HEK293 (cell line): ENCODE measurements at regions not wholly inside any gene's neighbourhood (a gene's known extent, or its start where the extent isn't known, plus 50 kb on each side); places are given as distances from the start of the nearest gene placed in this dataset.
A peak's percentile ranks its signal among the peaks of the same experiment; 100 is the strongest.

ENCODE experiments used
- CTCF ChIA-PET: fragments of 350-600 bp; formaldehyde crosslinking; extraction: SDS; loops from one replicate; lab custom pipeline; 2021; ENCODE audit warnings: antibody characterized with exemption; lab: Yijun Ruan, JAX
- POLR2A ChIA-PET: fragments of 300-600 bp; formaldehyde crosslinking; extraction: SDS; loops from one replicate; lab custom pipeline; 2020; ENCODE audit warnings: antibody characterized with exemption, inconsistent platforms; lab: Yijun Ruan, JAX
- H3K27ac ChIP-seq: fragments of 200-500 bp; sonication (Bioruptor generic); 2 replicates; pipeline ENCODE4 v1.5.1; 2014; ENCODE audit warnings: low read depth, low read length, control low read depth, inconsistent platforms; ENCODE audit errors: extremely low read depth
- H3K36me3 ChIP-seq, 2 experiments: fragments of 200-500 bp in 1 of 2; sonication (Bioruptor generic) in 1 of 2; 1 replicate in 1 of 2; 2 replicates in 1 of 2; pipeline ENCODE4 v1.5.1; 2014 to 2017; ENCODE audit warnings: inconsistent platforms in 2 of 2, low read length in 2 of 2; ENCODE audit not compliant: control insufficient read depth in 2 of 2, insufficient read depth in 1 of 2
- H3K4me1 ChIP-seq: fragments of 200-500 bp; sonication (Bioruptor generic); 2 replicates; pipeline ENCODE4 v1.5.1; 2014; ENCODE audit warnings: mild to moderate bottlenecking, low read length, inconsistent platforms; ENCODE audit not compliant: control insufficient read depth, insufficient read depth
- H3K4me3 ChIP-seq: 2 replicates; pipeline ENCODE4 v1.5.1; 2011; ENCODE audit warnings: low read depth, mild to moderate bottlenecking, control low read depth, low read length, moderate library complexity
- H3K9me3 ChIP-seq: fragments of 200-500 bp; sonication (Bioruptor generic); 2 replicates; pipeline ENCODE4 v1.5.1; 2014; ENCODE audit warnings: low read depth, low read length, inconsistent platforms; ENCODE audit not compliant: control insufficient read depth, insufficient read depth
- BCL11A ChIP-seq: fragments of 450-650 bp; formaldehyde crosslinking; IDR thresholded peaks from 2 replicates; pipeline ENCODE4 v1.5.1; 2016; ENCODE audit warnings: low read depth, missing biosample characterization, missing genetic modification characterization
- FEZF1 ChIP-seq: fragments of 450-650 bp; formaldehyde crosslinking; IDR thresholded peaks from 2 replicates; pipeline ENCODE4 v1.5.1; 2016; ENCODE audit warnings: missing biosample characterization, missing genetic modification characterization
- GFI1B ChIP-seq: fragments of 450-650 bp; formaldehyde crosslinking; IDR thresholded peaks from 2 replicates; pipeline ENCODE4 v1.5.1; 2016; ENCODE audit warnings: missing biosample characterization, missing genetic modification characterization
- KLF8 ChIP-seq: fragments of 450-650 bp; formaldehyde crosslinking; IDR thresholded peaks from 2 replicates; pipeline ENCODE4 v1.5.1; 2016; ENCODE audit warnings: missing biosample characterization, missing genetic modification characterization
- OSR2 ChIP-seq: fragments of 450-650 bp; formaldehyde crosslinking; IDR thresholded peaks from 2 replicates; pipeline ENCODE4 v1.5.1; 2016; ENCODE audit warnings: missing biosample characterization, missing genetic modification characterization
- OVOL3 ChIP-seq: fragments of 450-650 bp; formaldehyde crosslinking; IDR thresholded peaks from 2 replicates; pipeline ENCODE4 v1.5.1; 2016; ENCODE audit warnings: missing biosample characterization, missing genetic modification characterization
- PRDM1 ChIP-seq: fragments of 450-650 bp; formaldehyde crosslinking; IDR thresholded peaks from 2 replicates; pipeline ENCODE4; 2016; ENCODE audit warnings: missing biosample characterization, missing genetic modification characterization
- SP2 ChIP-seq: fragments of 450-650 bp; formaldehyde crosslinking; IDR thresholded peaks from 2 replicates; pipeline ENCODE4 v1.5.1; 2016; ENCODE audit warnings: missing biosample characterization, missing genetic modification characterization
- TSHZ1 ChIP-seq: fragments of 450-650 bp; formaldehyde crosslinking; IDR thresholded peaks from 2 replicates; pipeline ENCODE4 v1.5.1; 2016; ENCODE audit warnings: missing biosample characterization, missing genetic modification characterization, borderline replicate concordance
- ZBTB17 ChIP-seq: fragments of 450-650 bp; formaldehyde crosslinking; IDR thresholded peaks from 2 replicates; pipeline ENCODE4 v1.5.1; 2016; ENCODE audit warnings: missing biosample characterization, missing genetic modification characterization
- ZEB2 ChIP-seq: fragments of 450-650 bp; formaldehyde crosslinking; IDR thresholded peaks from 2 replicates; pipeline ENCODE4 v1.5.1; 2016; ENCODE audit warnings: missing biosample characterization, missing genetic modification characterization
- ZFP3 ChIP-seq: fragments of 450-650 bp; formaldehyde crosslinking; IDR thresholded peaks from 2 replicates; pipeline ENCODE4 v1.5.1; 2016; ENCODE audit warnings: low read depth, missing biosample characterization, missing genetic modification characterization
- ZNF10 ChIP-seq: fragments of 450-650 bp; formaldehyde crosslinking; IDR thresholded peaks from 2 replicates; pipeline ENCODE4 v1.5.1; 2017; ENCODE audit warnings: missing biosample characterization, missing genetic modification characterization
- ZNF132 ChIP-seq: fragments of 450-650 bp; formaldehyde crosslinking; IDR thresholded peaks from 2 replicates; pipeline ENCODE4 v1.5.1; 2017; ENCODE audit warnings: missing biosample characterization, missing genetic modification characterization, borderline replicate concordance
- ZNF175 ChIP-seq: fragments of 450-650 bp; formaldehyde crosslinking; IDR thresholded peaks from 2 replicates; pipeline ENCODE4 v1.5.1; 2016; ENCODE audit warnings: missing biosample characterization, missing genetic modification characterization
- ZNF366 ChIP-seq: fragments of 450-650 bp; formaldehyde crosslinking; conservative IDR thresholded peaks from 2 replicates; pipeline ENCODE4 v1.5.1; 2016; ENCODE audit warnings: missing biosample characterization, missing genetic modification characterization
- ZNF488 ChIP-seq: fragments of 450-650 bp; formaldehyde crosslinking; IDR thresholded peaks from 2 replicates; pipeline ENCODE4 v1.5.1; 2016; ENCODE audit warnings: missing biosample characterization, missing genetic modification characterization
- ZNF510 ChIP-seq: fragments of 450-650 bp; formaldehyde crosslinking; IDR thresholded peaks from 2 replicates; pipeline ENCODE4 v1.5.1; 2018; ENCODE audit warnings: mild to moderate bottlenecking, missing genetic modification characterization, missing biosample characterization; ENCODE audit not compliant: insufficient replicate concordance
- ZNF513 ChIP-seq: fragments of 450-650 bp; IDR thresholded peaks from 2 replicates; pipeline ENCODE4 v1.5.1; 2018; ENCODE audit warnings: missing biosample characterization, missing genetic modification characterization
- ZNF596 ChIP-seq: fragments of 450-650 bp; IDR thresholded peaks from 2 replicates; pipeline ENCODE4 v1.5.0; 2018; ENCODE audit warnings: missing biosample characterization, mild to moderate bottlenecking, missing genetic modification characterization, moderate library complexity
- ZNF600 ChIP-seq: fragments of 450-650 bp; formaldehyde crosslinking; IDR thresholded peaks from 2 replicates; pipeline ENCODE4 v1.5.1; 2016; ENCODE audit warnings: missing biosample characterization, missing genetic modification characterization
- ZNF629 ChIP-seq: fragments of 450-650 bp; formaldehyde crosslinking; IDR thresholded peaks from 2 replicates; pipeline ENCODE4 v1.5.1; 2017; ENCODE audit warnings: missing biosample characterization, missing genetic modification characterization
- ZNF639 ChIP-seq: fragments of 450-650 bp; formaldehyde crosslinking; IDR thresholded peaks from 2 replicates; pipeline ENCODE4 v1.5.1; 2016; ENCODE audit warnings: missing biosample characterization, missing genetic modification characterization
- ZNF747 ChIP-seq: fragments of 450-650 bp; formaldehyde crosslinking; IDR thresholded peaks from 2 replicates; pipeline ENCODE4 v1.5.1; 2016; ENCODE audit warnings: missing biosample characterization, missing genetic modification characterization
- ZNF791 ChIP-seq: fragments of 450-650 bp; formaldehyde crosslinking; IDR thresholded peaks from 2 replicates; pipeline ENCODE4 v1.5.1; 2016; ENCODE audit warnings: missing biosample characterization, missing genetic modification characterization
- ZNF792 ChIP-seq: fragments of 450-650 bp; formaldehyde crosslinking; IDR thresholded peaks from 2 replicates; pipeline ENCODE4 v1.5.1; 2016; ENCODE audit warnings: missing biosample characterization, missing genetic modification characterization
- ZSCAN18 ChIP-seq: fragments of 450-650 bp; formaldehyde crosslinking; IDR thresholded peaks from 2 replicates; pipeline ENCODE4 v1.5.1; 2016; ENCODE audit warnings: missing biosample characterization, missing genetic modification characterization

- ChIA-PET POLR2A (no interaction called here), CTCF (no interaction called here)
- no peak overlapping the region for H3K27ac ChIP-seq
- no peak overlapping the region for H3K4me3 ChIP-seq
- no peaks in the 10 kb centered on the region for H3K9me3 ChIP-seq
- H3K4me1 ChIP-seq, result peaks cover 3% of the 10 kb centered on the region
- TF ChIP-seq ZNF175 (tag by site-specific recombination) (no peak), SP2 (tag by site-specific recombination) (no peak), ZNF132 (tag by site-specific recombination) (no peak), ZNF792 (tag by site-specific recombination) (no peak), ZNF10 (tag by site-specific recombination) (no peak), ZFP3 (tag by site-specific recombination) (no peak), ZNF510 (tag by site-specific recombination) (no peak), ZSCAN18 (tag by site-specific recombination) (no peak), PRDM1 (tag by site-specific recombination) (no peak), ZNF747 (tag by site-specific recombination) (no peak), ZNF488 (tag by site-specific recombination) (no peak), OVOL3 (tag by site-specific recombination) (no peak)
- TF ChIP-seq, all 188 proteins: peak for 0
- no peaks in the 10 kb centered on the region for H3K36me3 ChIP-seq
Measured at GRCh38 chr15:62592920-62593319, 427.8 kb upstream of the C2CD4B start.

- no peaks in the 10 kb centered on the region for H3K36me3 ChIP-seq
- POLR2A ChIA-PET, result no interaction called here
- CTCF ChIA-PET, result no interaction called here
- peak; percentile 61 for TF ChIP-seq ZBTB17 (tag by site-specific recombination)
- 0 out of 2 replicates have a peak, but pooled peaks have one; percentile 39 for TF ChIP-seq ZNF629
- 0 out of 2 replicates have a peak, but pooled peaks have one; percentile 35 for TF ChIP-seq ZNF639 (tag by site-specific recombination)
- 0 out of 2 replicates have a peak, but pooled peaks have one; percentile 48 for TF ChIP-seq BCL11A
- TF ChIP-seq FEZF1 (tag by site-specific recombination), result peak; percentile 80
- peak; percentile 55 for TF ChIP-seq KLF8 (tag by site-specific recombination)
- TF ChIP-seq OSR2 (tag by site-specific recombination), result peak; percentile 90
- no peak for TF ChIP-seq ZNF791 (tag by site-specific recombination)
- TF ChIP-seq ZNF596, result 0 out of 2 replicates have a peak, but pooled peaks have one; percentile 15
- no peak for TF ChIP-seq ZNF513 (tag by site-specific recombination)
- peak; percentile 68; the same call in 1 of the 2 replicates for TF ChIP-seq TSHZ1 (tag by site-specific recombination)
- TF ChIP-seq ZNF600 (tag by site-specific recombination), result 0 out of 2 replicates have a peak, but pooled peaks have one; percentile 30
- TF ChIP-seq ZNF366 (tag by site-specific recombination), result peak; percentile 49; the same call in 1 of the 2 replicates
- TF ChIP-seq GFI1B, result peak; percentile 73; the same call in 1 of the 2 replicates
- TF ChIP-seq ZEB2 (tag by site-specific recombination), result peak; percentile 54; the same call in 1 of the 2 replicates
Measured at GRCh38 chr15:62593681-62594399, 428.8 kb upstream of the C2CD4B start.

More at GRCh38 chr15:62593681-62594399, 428.8 kb upstream of the C2CD4B start:
- Histone ChIP-seq H3K4me1 (peaks cover 3% of the 10 kb centered on the region), H3K4me3 (no peak overlapping the region), H3K27ac (no peak overlapping the region), H3K9me3 (no peaks in the 10 kb centered on the region)
